Gastroesophageal sphincter (tissue), 3 donors: ENCODE measurements at regions not wholly inside any gene's neighbourhood (a gene's known extent, or its start where the extent isn't known, plus 50 kb on each side); places are given as distances from the start of the nearest gene placed in this dataset.

Experiments
- POLR2A ChIP-seq, 2 donors: fragments of 450-650 bp; IDR thresholded peaks; one replicate each; pipeline ENCODE4 v1.6.1; 2017; ENCODE audit warnings: antibody characterized with exemption in 2 of 2, mild to moderate bottlenecking in 2 of 2, moderate library complexity in 1 of 2
- POLR2AphosphoS5 ChIP-seq: sonication (generic); formaldehyde crosslinking; IDR thresholded peaks from one replicate; pipeline ENCODE4 v1.6.1; 2017; ENCODE audit warnings: antibody characterized with exemption
- TF ChIP-seq, protein P1 (sequence below), 4 experiments: fragments of 200-600 bp in 2 of 4; fragments of 450-650 bp in 2 of 4; sonication (generic) in 1 of 4; IDR thresholded peaks; one replicate each; pipeline ENCODE4 v1.5.1; 2017 to 2019; ENCODE audit warnings: antibody characterized with exemption in 4 of 4, mild to moderate bottlenecking in 2 of 4, moderate library complexity in 2 of 4

GRCh38 chr4:132114885-132115284, 1034.2 kb upstream of the PCDH10 start:
- no peak for TF ChIP-seq POLR2A (IDR thresholded peaks at IDR 0.05)
- TF ChIP-seq, protein P1, sequence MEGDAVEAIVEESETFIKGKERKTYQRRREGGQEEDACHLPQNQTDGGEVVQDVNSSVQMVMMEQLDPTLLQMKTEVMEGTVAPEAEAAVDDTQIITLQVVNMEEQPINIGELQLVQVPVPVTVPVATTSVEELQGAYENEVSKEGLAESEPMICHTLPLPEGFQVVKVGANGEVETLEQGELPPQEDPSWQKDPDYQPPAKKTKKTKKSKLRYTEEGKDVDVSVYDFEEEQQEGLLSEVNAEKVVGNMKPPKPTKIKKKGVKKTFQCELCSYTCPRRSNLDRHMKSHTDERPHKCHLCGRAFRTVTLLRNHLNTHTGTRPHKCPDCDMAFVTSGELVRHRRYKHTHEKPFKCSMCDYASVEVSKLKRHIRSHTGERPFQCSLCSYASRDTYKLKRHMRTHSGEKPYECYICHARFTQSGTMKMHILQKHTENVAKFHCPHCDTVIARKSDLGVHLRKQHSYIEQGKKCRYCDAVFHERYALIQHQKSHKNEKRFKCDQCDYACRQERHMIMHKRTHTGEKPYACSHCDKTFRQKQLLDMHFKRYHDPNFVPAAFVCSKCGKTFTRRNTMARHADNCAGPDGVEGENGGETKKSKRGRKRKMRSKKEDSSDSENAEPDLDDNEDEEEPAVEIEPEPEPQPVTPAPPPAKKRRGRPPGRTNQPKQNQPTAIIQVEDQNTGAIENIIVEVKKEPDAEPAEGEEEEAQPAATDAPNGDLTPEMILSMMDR (IDR thresholded peaks at IDR 0.05) = no peak
- no peak for TF ChIP-seq POLR2AphosphoS5
